HG02678 (cell line): ENCODE measurements at regions not wholly inside any gene's neighbourhood (a gene's known extent, or its start where the extent isn't known, plus 50 kb on each side); places are given as distances from the start of the nearest gene placed in this dataset.
"Not testable (repeated sequence)": the region's sequence is repeated elsewhere in the genome, so short reads cannot be mapped to it uniquely, and the experiment has no call there.

Experiments used
- ATAC-seq: cut with Tn5 transposase; IDR thresholded peaks from one replicate; pipeline ENCODE4 v1.9.1; 2021; ENCODE audit warnings: mild to moderate bottlenecking, moderate library complexity; ENCODE audit not compliant: unreplicated experiment

- no peak for ATAC-seq
These were observed 132.3 kb downstream of the CSNK2A3 start for GRCh38 chr11:11220786-11221185.

DNA sequence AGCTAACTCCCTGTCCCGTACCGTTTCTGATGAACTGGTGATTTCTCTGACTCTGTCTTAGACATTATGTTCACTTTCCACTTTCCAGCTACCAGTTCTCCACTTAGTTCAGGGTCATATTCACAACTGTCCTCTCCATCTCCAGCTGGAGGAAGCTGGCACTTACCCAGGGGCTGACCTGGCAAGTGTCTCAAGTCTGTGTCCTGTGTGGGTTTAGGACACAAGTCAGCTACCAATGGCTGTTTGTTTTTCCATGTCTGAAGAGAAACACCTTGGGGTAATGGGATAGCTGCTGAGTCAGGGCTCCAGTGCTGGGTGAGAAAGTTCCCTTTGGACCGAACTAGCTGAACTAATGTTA lies 134.4 kb downstream of the CSNK2A3 start:
- no peak for ATAC-seq

GRCh38 chr11:11217929-11218628 lies 135.0 kb downstream of the CSNK2A3 start:
- no peak for ATAC-seq

DNA sequence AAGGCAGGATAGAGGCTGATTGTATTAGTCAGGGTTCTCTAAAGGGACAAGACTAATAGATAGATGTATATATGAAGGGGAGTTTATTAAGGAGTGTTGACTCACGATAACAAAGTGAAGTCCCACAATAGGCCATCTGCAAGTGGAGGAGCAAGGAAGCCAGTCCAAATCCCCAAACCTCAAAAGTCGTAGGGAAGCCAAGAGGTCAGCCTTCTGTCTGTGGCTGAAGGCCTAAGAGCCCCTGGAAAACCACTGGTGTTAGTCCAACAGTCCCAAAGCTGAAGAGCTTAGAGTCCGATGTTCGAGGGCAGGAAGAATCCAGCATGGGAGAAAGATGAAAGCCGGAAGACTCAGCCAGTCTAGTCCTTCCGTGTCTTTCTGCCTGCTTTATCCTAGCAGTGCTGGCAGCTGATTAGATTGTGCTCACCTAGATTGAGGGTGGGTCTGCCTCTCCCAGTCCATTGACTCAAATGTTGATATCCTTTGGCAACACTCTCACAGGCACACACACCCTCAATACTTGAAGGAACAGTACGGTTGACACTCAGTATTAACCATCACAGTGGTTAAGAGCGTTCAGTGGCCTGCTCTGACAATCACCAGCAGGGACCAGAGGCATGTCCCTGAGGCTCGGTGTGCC lies 135.6 kb downstream of the CSNK2A3 start:
- ATAC-seq = no peak

GRCh38 chr11:11215944-11216343 lies 137.1 kb downstream of the CSNK2A3 start:
- ATAC-seq = no peak

DNA sequence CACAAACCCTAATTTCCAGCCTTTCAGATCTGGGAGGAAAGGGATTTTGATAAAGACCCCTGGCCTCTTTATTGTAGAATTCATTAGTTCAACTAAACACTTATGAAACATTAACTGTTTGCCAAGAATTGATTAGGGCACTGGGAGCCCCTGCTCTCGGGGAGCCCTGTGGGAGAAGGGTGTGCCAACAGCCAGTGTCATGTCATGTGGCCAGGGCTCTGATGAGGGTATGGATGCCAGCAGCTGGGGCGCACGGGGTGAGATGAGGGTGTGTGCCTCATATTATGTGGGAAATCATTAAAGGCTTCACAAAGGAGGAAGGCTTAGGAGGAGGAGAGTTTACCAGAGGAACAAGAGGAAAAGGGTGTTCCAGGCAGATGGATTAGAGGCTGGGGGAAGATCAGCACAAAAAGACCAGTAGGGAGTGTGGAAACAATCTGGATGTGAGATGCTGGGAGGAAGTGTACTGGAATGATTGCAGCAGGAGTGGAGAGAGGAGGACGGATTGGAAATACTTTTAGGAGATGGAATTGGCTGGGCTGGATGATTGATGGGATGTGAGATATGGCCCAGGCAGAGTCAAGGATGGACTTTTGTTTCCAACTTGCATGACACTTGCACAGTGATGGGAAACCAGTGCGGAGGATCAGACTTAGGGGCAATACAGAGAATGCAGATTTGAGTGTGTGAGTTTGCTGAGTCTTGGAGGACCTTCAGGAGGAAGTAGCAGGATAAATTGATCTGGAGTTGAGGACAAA lies 137.8 kb downstream of the CSNK2A3 start:
- ATAC-seq = no peak

GRCh38 chr11:11213117-11213516 lies 139.9 kb downstream of the CSNK2A3 start:
- no peak for ATAC-seq

- ATAC-seq = no peak
These were observed 141.2 kb downstream of the CSNK2A3 start for GRCh38 chr11:11211888-11212287.

DNA sequence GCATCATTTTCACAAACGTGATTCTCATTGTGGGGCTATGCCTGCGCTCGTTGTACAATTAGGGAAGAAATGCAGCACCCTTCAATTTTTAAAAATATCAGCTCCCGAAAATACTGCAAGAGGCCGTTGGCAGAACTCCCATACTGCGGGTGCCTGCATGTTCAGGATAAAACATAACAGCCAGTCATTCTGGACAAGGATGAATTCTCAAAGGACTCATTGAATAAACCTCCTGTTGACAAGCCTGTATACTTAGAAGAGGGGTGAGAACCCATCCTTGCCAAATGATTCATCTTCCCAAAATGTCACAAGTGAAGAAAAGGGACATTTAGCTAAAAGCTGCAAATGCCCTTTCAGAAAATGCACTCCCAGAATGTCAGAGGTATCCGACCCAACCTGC lies 141.9 kb downstream of the CSNK2A3 start:
- no peak for ATAC-seq

DNA sequence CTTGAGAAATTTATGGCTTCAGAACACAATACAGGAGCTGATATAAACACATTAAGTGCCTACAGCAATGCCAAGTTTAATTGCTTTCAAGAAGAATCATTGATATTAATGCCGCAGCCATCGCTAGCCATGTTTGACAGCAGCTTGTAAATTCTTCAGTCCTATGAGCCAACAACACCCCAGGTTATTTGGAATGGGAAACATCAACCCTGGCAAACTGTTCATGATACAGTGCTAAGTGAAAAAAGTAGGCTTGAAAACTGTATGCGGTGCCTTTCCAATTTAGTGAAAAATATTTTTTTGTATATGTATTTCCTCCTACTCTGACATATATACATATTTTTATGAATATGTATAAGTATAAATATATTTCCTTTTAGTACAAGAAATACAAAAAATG lies 142.6 kb downstream of the CSNK2A3 start:
- no peak for ATAC-seq

- ATAC-seq = no peak
These were observed 143.1 kb downstream of the CSNK2A3 start for GRCh38 chr11:11209967-11210366.

DNA sequence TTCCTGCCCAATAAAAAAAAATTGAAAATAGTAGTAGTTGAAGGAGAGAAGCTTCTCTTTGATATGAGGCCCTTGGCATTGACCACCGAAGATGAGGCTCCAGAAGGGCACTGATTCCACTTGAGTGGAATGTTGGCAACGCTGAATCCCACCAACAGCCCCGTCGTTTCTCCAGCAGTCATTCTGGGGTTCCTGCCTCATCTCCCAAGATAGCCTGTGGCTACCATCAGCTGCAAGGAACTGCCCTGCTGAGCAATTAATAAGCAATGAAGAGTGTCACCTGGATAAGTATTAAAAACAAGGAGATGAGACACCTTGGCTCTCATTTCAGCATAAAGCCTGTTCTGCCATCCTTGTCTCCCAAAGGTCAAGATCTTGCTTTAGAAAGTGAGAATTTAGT lies 144.1 kb downstream of the CSNK2A3 start:
- no peak for ATAC-seq

GRCh38 chr11:11207428-11207827 lies 145.6 kb downstream of the CSNK2A3 start:
- no peak for ATAC-seq

GRCh38 chr11:11206484-11206883 lies 146.6 kb downstream of the CSNK2A3 start:
- no peak for ATAC-seq

GRCh38 chr11:11202885-11203284 lies 150.2 kb downstream of the CSNK2A3 start:
- no peak for ATAC-seq

- ATAC-seq = not testable (repeated sequence)
These were observed 151.7 kb downstream of the CSNK2A3 start for GRCh38 chr11:11201302-11201701.

GRCh38 chr11:11192541-11192940 lies 160.5 kb downstream of the CSNK2A3 start:
- ATAC-seq = no peak

- no peak for ATAC-seq
These were observed 163.5 kb downstream of the CSNK2A3 start for GRCh38 chr11:11189506-11189905.

- ATAC-seq = no peak
These were observed 166.8 kb downstream of the CSNK2A3 start for GRCh38 chr11:11186249-11186648.

GRCh38 chr11:11182261-11182660 lies 170.8 kb downstream of the CSNK2A3 start:
- no peak for ATAC-seq

- ATAC-seq = no peak
These were observed 174.1 kb downstream of the CSNK2A3 start for GRCh38 chr11:11178671-11179638.
